HG02884 (cell line): ENCODE measurements at regions not wholly inside any gene's neighbourhood (a gene's known extent, or its start where the extent isn't known, plus 50 kb on each side); places are given as distances from the start of the nearest gene placed in this dataset.
"Not testable (repeated sequence)": the region's sequence is repeated elsewhere in the genome, so short reads cannot be mapped to it uniquely, and the experiment has no call there.

Experiments
- ATAC-seq: cut with Tn5 transposase; IDR thresholded peaks from one replicate; pipeline ENCODE4 v1.9.1; 2021; ENCODE audit warnings: mild to moderate bottlenecking, moderate library complexity; ENCODE audit not compliant: unreplicated experiment

GRCh38 chr5:51802551-51803184 lies 419.4 kb downstream of the ISL1 start:
- no peak for ATAC-seq

GRCh38 chr5:51806677-51807076 lies 423.4 kb downstream of the ISL1 start:
- ATAC-seq = no peak

- ATAC-seq = no peak
Observed at GRCh38 chr5:51810592-51810991, 427.3 kb downstream of the ISL1 start.

- ATAC-seq = no peak
Observed at GRCh38 chr5:51811883-51812471, 428.7 kb downstream of the ISL1 start.

GRCh38 chr5:51814817-51815216 lies 431.6 kb downstream of the ISL1 start:
- not testable (repeated sequence) for ATAC-seq

GRCh38 chr5:51816427-51816826 lies 433.2 kb downstream of the ISL1 start:
- ATAC-seq = no peak

- no peak for ATAC-seq
Observed at GRCh38 chr5:51821697-51822096, 438.4 kb downstream of the ISL1 start.

GRCh38 chr5:51829230-51829629 lies 446.0 kb downstream of the ISL1 start:
- ATAC-seq = no peak

- ATAC-seq = no peak
Observed at GRCh38 chr5:51829691-51830090, 446.4 kb downstream of the ISL1 start.

GRCh38 chr5:51832934-51833470 lies 449.8 kb downstream of the ISL1 start:
- no peak for ATAC-seq

- ATAC-seq = no peak
Observed at GRCh38 chr5:51838459-51838858, 455.2 kb downstream of the ISL1 start.

GRCh38 chr5:51843893-51844292 lies 460.6 kb downstream of the ISL1 start:
- no peak for ATAC-seq

- no peak for ATAC-seq
Observed at GRCh38 chr5:51846015-51846414, 462.8 kb downstream of the ISL1 start.

- ATAC-seq = no peak
Observed at GRCh38 chr5:51859624-51860023, 476.4 kb downstream of the ISL1 start.

GRCh38 chr5:51860532-51861018 lies 477.3 kb downstream of the ISL1 start:
- ATAC-seq = no peak

- ATAC-seq = no peak
Observed at GRCh38 chr5:51872144-51872543, 488.9 kb downstream of the ISL1 start.

GRCh38 chr5:51881901-51882300 lies 498.7 kb downstream of the ISL1 start:
- no peak for ATAC-seq

GRCh38 chr5:51882647-51883046 lies 499.4 kb downstream of the ISL1 start:
- ATAC-seq = no peak

GRCh38 chr5:51889703-51890102 lies 506.5 kb downstream of the ISL1 start:
- ATAC-seq = no peak

- no peak for ATAC-seq
Observed at GRCh38 chr5:51890435-51891116, 507.3 kb downstream of the ISL1 start.

- no peak for ATAC-seq
Observed at GRCh38 chr5:51892680-51893079, 509.4 kb downstream of the ISL1 start.

- no peak for ATAC-seq
Observed at GRCh38 chr5:51895834-51896233, 512.6 kb downstream of the ISL1 start.
